HEK293 (cell line): ENCODE measurements at regions not wholly inside any gene's neighbourhood (a gene's known extent, or its start where the extent isn't known, plus 50 kb on each side); places are given as distances from the start of the nearest gene placed in this dataset.

ENCODE experiments used
- CTCF ChIA-PET: fragments of 350-600 bp; formaldehyde crosslinking; extraction: SDS; loops from one replicate; lab custom pipeline; 2021; ENCODE audit warnings: antibody characterized with exemption; lab: Yijun Ruan, JAX
- POLR2A ChIA-PET: fragments of 300-600 bp; formaldehyde crosslinking; extraction: SDS; loops from one replicate; lab custom pipeline; 2020; ENCODE audit warnings: antibody characterized with exemption, inconsistent platforms; lab: Yijun Ruan, JAX
- H3K27ac ChIP-seq: fragments of 200-500 bp; sonication (Bioruptor generic); 2 replicates; pipeline ENCODE4 v1.5.1; 2014; ENCODE audit warnings: low read depth, low read length, control low read depth, inconsistent platforms; ENCODE audit errors: extremely low read depth
- H3K36me3 ChIP-seq, 2 experiments: fragments of 200-500 bp in 1 of 2; sonication (Bioruptor generic) in 1 of 2; 1 replicate in 1 of 2; 2 replicates in 1 of 2; pipeline ENCODE4 v1.5.1; 2014 to 2017; ENCODE audit warnings: inconsistent platforms in 2 of 2, low read length in 2 of 2; ENCODE audit not compliant: control insufficient read depth in 2 of 2, insufficient read depth in 1 of 2
- H3K4me1 ChIP-seq: fragments of 200-500 bp; sonication (Bioruptor generic); 2 replicates; pipeline ENCODE4 v1.5.1; 2014; ENCODE audit warnings: mild to moderate bottlenecking, low read length, inconsistent platforms; ENCODE audit not compliant: control insufficient read depth, insufficient read depth
- H3K4me3 ChIP-seq: 2 replicates; pipeline ENCODE4 v1.5.1; 2011; ENCODE audit warnings: low read depth, mild to moderate bottlenecking, control low read depth, low read length, moderate library complexity
- H3K9me3 ChIP-seq: fragments of 200-500 bp; sonication (Bioruptor generic); 2 replicates; pipeline ENCODE4 v1.5.1; 2014; ENCODE audit warnings: low read depth, low read length, inconsistent platforms; ENCODE audit not compliant: control insufficient read depth, insufficient read depth
- ATF2 ChIP-seq: fragments of 450-650 bp; formaldehyde crosslinking; IDR thresholded peaks from 2 replicates; pipeline ENCODE4 v1.5.1; 2016; ENCODE audit warnings: missing biosample characterization, missing genetic modification characterization, low read depth
- FEZF1 ChIP-seq: fragments of 450-650 bp; formaldehyde crosslinking; IDR thresholded peaks from 2 replicates; pipeline ENCODE4 v1.5.1; 2016; ENCODE audit warnings: missing biosample characterization, missing genetic modification characterization
- KLF17 ChIP-seq: fragments of 450-650 bp; formaldehyde crosslinking; IDR thresholded peaks from 2 replicates; pipeline ENCODE4 v1.5.1; 2016; ENCODE audit warnings: missing biosample characterization, missing genetic modification characterization
- REPIN1 ChIP-seq: fragments of 450-650 bp; formaldehyde crosslinking; IDR thresholded peaks from 2 replicates; pipeline ENCODE4 v1.5.1; 2017; ENCODE audit warnings: missing biosample characterization, missing genetic modification characterization, low read depth
- YY2 ChIP-seq: fragments of 450-650 bp; formaldehyde crosslinking; IDR thresholded peaks from 2 replicates; pipeline ENCODE4 v1.5.1; 2016; ENCODE audit warnings: missing biosample characterization, missing genetic modification characterization
- ZEB2 ChIP-seq: fragments of 450-650 bp; formaldehyde crosslinking; IDR thresholded peaks from 2 replicates; pipeline ENCODE4 v1.5.1; 2016; ENCODE audit warnings: missing biosample characterization, missing genetic modification characterization
- ZFP69B ChIP-seq: fragments of 450-650 bp; formaldehyde crosslinking; IDR thresholded peaks from 2 replicates; pipeline ENCODE4 v1.5.1; 2016; ENCODE audit warnings: missing biosample characterization, missing genetic modification characterization
- ZNF169 ChIP-seq: fragments of 450-650 bp; formaldehyde crosslinking; IDR thresholded peaks from 2 replicates; pipeline ENCODE4 v1.5.1; 2016; ENCODE audit warnings: missing biosample characterization, missing genetic modification characterization
- ZNF266 ChIP-seq: fragments of 450-650 bp; formaldehyde crosslinking; IDR thresholded peaks from 2 replicates; pipeline ENCODE4 v1.5.1; 2016; ENCODE audit warnings: missing biosample characterization, missing genetic modification characterization, low read depth
- ZNF324 ChIP-seq: fragments of 450-650 bp; formaldehyde crosslinking; IDR thresholded peaks from 2 replicates; pipeline ENCODE4 v1.5.1; 2016; ENCODE audit warnings: missing biosample characterization, missing genetic modification characterization
- ZNF48 ChIP-seq: fragments of 450-650 bp; formaldehyde crosslinking; IDR thresholded peaks from 2 replicates; pipeline ENCODE4 v1.5.1; 2016; ENCODE audit warnings: missing biosample characterization, missing genetic modification characterization
- ZNF549 ChIP-seq: fragments of 450-650 bp; IDR thresholded peaks from 2 replicates; pipeline ENCODE4 v1.5.1; 2018; ENCODE audit warnings: missing biosample characterization, missing genetic modification characterization, mild to moderate bottlenecking, inconsistent platforms, moderate library complexity
- TF ChIP-seq, protein P1 (sequence below): sonication (generic); formaldehyde crosslinking; IDR thresholded peaks from 2 replicates; pipeline ENCODE4 v1.8.1; 2022; ENCODE audit warnings: mild to moderate bottlenecking, moderate library complexity, missing genetic modification reagents
- TF ChIP-seq, protein P2 (sequence below): fragments of 450-650 bp; formaldehyde crosslinking; IDR thresholded peaks from 2 replicates; pipeline ENCODE4 v1.5.1; 2017; ENCODE audit warnings: missing biosample characterization, missing genetic modification characterization
- TF ChIP-seq, protein P3 (sequence below): fragments of 450-650 bp; formaldehyde crosslinking; IDR thresholded peaks from 2 replicates; pipeline ENCODE4 v1.5.1; 2016; ENCODE audit warnings: missing biosample characterization, missing genetic modification characterization
- TF ChIP-seq, protein P4 (sequence below): fragments of 450-650 bp; formaldehyde crosslinking; optimal IDR thresholded peaks from 2 replicates; pipeline ENCODE3; 2016; ENCODE audit warnings: missing biosample characterization, mild to moderate bottlenecking, missing genetic modification characterization
- TF ChIP-seq, protein P5 (sequence below): fragments of 450-650 bp; formaldehyde crosslinking; IDR thresholded peaks from 2 replicates; pipeline ENCODE4 v1.5.1; 2016; ENCODE audit warnings: missing biosample characterization, missing genetic modification characterization
- TF ChIP-seq, protein P6 (sequence below): IDR thresholded peaks from 2 replicates; pipeline ENCODE4 v1.6.1; 2011; ENCODE audit warnings: mild to moderate bottlenecking, low read depth, low read length, borderline replicate concordance

GRCh38 chr7:26054386-26054785 lies 97.6 kb upstream of the NFE2L3 start (continued):
- TF ChIP-seq, protein P1, sequence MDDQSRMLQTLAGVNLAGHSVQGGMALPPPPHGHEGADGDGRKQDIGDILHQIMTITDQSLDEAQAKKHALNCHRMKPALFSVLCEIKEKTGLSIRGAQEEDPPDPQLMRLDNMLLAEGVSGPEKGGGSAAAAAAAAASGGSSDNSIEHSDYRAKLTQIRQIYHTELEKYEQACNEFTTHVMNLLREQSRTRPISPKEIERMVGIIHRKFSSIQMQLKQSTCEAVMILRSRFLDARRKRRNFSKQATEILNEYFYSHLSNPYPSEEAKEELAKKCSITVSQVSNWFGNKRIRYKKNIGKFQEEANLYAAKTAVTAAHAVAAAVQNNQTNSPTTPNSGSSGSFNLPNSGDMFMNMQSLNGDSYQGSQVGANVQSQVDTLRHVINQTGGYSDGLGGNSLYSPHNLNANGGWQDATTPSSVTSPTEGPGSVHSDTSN (CRISPR knock-in tag): no peak
- TF ChIP-seq ZNF324 (tag by site-specific recombination): no peak
- TF ChIP-seq, protein P2, sequence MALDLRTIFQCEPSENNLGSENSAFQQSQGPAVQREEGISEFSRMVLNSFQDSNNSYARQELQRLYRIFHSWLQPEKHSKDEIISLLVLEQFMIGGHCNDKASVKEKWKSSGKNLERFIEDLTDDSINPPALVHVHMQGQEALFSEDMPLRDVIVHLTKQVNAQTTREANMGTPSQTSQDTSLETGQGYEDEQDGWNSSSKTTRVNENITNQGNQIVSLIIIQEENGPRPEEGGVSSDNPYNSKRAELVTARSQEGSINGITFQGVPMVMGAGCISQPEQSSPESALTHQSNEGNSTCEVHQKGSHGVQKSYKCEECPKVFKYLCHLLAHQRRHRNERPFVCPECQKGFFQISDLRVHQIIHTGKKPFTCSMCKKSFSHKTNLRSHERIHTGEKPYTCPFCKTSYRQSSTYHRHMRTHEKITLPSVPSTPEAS (tag by site-specific recombination): no peak
- TF ChIP-seq YY2 (tag by site-specific recombination): no peak

- no peak overlapping the region for H3K27ac ChIP-seq
- H3K9me3 ChIP-seq: no peaks in the 10 kb centered on the region
- no peaks in the 10 kb centered on the region for H3K4me1 ChIP-seq
- CTCF ChIA-PET: interaction anchor here (0.7 kb wide), 1 partner anchor 48 kb away, joined by 4 read pairs; no protein-coding TSS in a partner anchor
- TF ChIP-seq, protein P3, sequence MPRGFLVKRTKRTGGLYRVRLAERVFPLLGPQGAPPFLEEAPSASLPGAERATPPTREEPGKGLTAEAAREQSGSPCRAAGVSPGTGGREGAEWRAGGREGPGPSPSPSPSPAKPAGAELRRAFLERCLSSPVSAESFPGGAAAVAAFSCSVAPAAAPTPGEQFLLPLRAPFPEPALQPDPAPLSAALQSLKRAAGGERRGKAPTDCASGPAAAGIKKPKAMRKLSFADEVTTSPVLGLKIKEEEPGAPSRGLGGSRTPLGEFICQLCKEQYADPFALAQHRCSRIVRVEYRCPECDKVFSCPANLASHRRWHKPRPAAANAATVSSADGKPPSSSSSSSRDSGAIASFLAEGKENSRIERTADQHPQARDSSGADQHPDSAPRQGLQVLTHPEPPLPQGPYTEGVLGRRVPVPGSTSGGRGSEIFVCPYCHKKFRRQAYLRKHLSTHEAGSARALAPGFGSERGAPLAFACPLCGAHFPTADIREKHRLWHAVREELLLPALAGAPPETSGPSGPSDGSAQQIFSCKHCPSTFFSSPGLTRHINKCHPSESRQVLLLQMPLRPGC (tag by site-specific recombination): no peak
- TF ChIP-seq ATF2 (no peak), ZNF549 (tag by site-specific recombination) (no peak), REPIN1 (tag by site-specific recombination) (no peak), FEZF1 (tag by site-specific recombination) (no peak), ZNF169 (tag by site-specific recombination) (no peak), ZNF266 (no peak), ZFP69B (tag by site-specific recombination) (no peak), ZNF48 (tag by site-specific recombination) (no peak), KLF17 (tag by site-specific recombination) (no peak), ZEB2 (tag by site-specific recombination) (no peak)
- TF ChIP-seq, protein P4, sequence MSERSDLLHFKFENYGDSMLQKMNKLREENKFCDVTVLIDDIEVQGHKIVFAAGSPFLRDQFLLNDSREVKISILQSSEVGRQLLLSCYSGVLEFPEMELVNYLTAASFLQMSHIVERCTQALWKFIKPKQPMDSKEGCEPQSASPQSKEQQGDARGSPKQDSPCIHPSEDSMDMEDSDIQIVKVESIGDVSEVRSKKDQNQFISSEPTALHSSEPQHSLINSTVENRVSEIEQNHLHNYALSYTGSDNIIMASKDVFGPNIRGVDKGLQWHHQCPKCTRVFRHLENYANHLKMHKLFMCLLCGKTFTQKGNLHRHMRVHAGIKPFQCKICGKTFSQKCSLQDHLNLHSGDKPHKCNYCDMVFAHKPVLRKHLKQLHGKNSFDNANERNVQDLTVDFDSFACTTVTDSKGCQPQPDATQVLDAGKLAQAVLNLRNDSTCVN: no peak
- TF ChIP-seq, protein P5, sequence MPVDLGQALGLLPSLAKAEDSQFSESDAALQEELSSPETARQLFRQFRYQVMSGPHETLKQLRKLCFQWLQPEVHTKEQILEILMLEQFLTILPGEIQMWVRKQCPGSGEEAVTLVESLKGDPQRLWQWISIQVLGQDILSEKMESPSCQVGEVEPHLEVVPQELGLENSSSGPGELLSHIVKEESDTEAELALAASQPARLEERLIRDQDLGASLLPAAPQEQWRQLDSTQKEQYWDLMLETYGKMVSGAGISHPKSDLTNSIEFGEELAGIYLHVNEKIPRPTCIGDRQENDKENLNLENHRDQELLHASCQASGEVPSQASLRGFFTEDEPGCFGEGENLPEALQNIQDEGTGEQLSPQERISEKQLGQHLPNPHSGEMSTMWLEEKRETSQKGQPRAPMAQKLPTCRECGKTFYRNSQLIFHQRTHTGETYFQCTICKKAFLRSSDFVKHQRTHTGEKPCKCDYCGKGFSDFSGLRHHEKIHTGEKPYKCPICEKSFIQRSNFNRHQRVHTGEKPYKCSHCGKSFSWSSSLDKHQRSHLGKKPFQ (tag by site-specific recombination): no peak
- TF ChIP-seq, protein P6, sequence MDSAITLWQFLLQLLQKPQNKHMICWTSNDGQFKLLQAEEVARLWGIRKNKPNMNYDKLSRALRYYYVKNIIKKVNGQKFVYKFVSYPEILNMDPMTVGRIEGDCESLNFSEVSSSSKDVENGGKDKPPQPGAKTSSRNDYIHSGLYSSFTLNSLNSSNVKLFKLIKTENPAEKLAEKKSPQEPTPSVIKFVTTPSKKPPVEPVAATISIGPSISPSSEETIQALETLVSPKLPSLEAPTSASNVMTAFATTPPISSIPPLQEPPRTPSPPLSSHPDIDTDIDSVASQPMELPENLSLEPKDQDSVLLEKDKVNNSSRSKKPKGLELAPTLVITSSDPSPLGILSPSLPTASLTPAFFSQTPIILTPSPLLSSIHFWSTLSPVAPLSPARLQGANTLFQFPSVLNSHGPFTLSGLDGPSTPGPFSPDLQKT: no peak
- H3K36me3 ChIP-seq: no peaks in the 10 kb centered on the region
- POLR2A ChIA-PET: no interaction called here
- H3K4me3 ChIP-seq: no peak overlapping the region
Observed at GRCh38 chr7:26055241-26055640, 96.8 kb upstream of the NFE2L3 start.
